Right lobe of liver (tissue), 6 donors: ENCODE measurements at regions not wholly inside any gene's neighbourhood (a gene's known extent, or its start where the extent isn't known, plus 50 kb on each side); places are given as distances from the start of the nearest gene placed in this dataset.

Source experiments
- ATAC-seq, 4 donors: fragments of 200-7000 bp; cut with Tn5 transposase; one replicate each; pipeline ENCODE4 v1.9.1; 2020; ENCODE audit warnings: mild to moderate bottlenecking in 4 of 4, moderate library complexity in 4 of 4
- DNase-seq, 3 donors: peaks; one replicate each; pipeline ENCODE4 v3.0.0-alpha.2; 2020
- H3K27ac ChIP-seq, 3 donors: fragments of 200-600 bp; one replicate each; pipeline ENCODE4 v1.8.0; 2022
- H3K27me3 ChIP-seq, 2 donors: fragments of 200-600 bp; one replicate each; pipeline ENCODE4 v1.8.0; 2022
- H3K36me3 ChIP-seq, 4 donors: fragments of 200-600 bp; sonication (generic) in 1 of 4; one replicate each; pipeline versions ENCODE4 v1.5.1 to v1.8.0; 2017 to 2022; ENCODE audit warnings: control low read depth in 1 of 4
- H3K4me1 ChIP-seq, 4 donors: fragments of 200-600 bp; sonication (generic) in 1 of 4; one replicate each; pipeline versions ENCODE4 v1.5.1 to v1.8.0; 2017 to 2022; ENCODE audit warnings: control low read depth in 1 of 4
- H3K4me3 ChIP-seq, 3 donors: fragments of 200-600 bp; one replicate each; pipeline ENCODE4 v1.8.0; 2022
- H3K9me3 ChIP-seq, 4 donors: fragments of 200-600 bp; sonication (generic) in 1 of 4; one replicate each; pipeline versions ENCODE4 v1.5.1 to v1.8.0; 2017 to 2022; ENCODE audit warnings: control low read depth in 1 of 4
- POLR2A ChIP-seq: fragments of 450-650 bp; IDR thresholded peaks from one replicate; pipeline ENCODE4 v1.6.1; 2017; ENCODE audit warnings: antibody characterized with exemption, mild to moderate bottlenecking
- WGBS: methylation state at CpG from one replicate; pipeline ENCODE4 v1.1.6; 2018; ENCODE audit warnings: low coverage, low lambda C conversion rate; ENCODE audit not compliant: insufficient coverage; ENCODE audit errors: missing lambda C conversion rate; 5-methylcytosine and 5-hydroxymethylcytosine counted together
- intact Hi-C, 2 donors: fragments of 100-400 bp; cut with DNase I; formaldehyde crosslinking; loops; one replicate each; pipeline versions ENCODE4 v1.11.2 to v1.14.1; 2022
- TF ChIP-seq, protein P1 (sequence below), 4 donors: fragments of 200-600 bp in 3 of 4; fragments of 450-650 bp in 1 of 4; IDR thresholded peaks; one replicate each; pipeline versions ENCODE4 v1.5.1 to v1.8.0; 2016 to 2022; ENCODE audit warnings: antibody characterized with exemption in 4 of 4, mild to moderate bottlenecking in 2 of 4
- donor health status: DM: no; HTN: yes; CAD: no.
- donor health status: DM: no; HTN: no; CAD: no.
- donor health status: DM: no; HTN: no; CAD: no.
- donor health status: DM: no; HTN: yes; CAD: no.
- donor health status: DM: no; HTN: yes; CAD: no.

DNA sequence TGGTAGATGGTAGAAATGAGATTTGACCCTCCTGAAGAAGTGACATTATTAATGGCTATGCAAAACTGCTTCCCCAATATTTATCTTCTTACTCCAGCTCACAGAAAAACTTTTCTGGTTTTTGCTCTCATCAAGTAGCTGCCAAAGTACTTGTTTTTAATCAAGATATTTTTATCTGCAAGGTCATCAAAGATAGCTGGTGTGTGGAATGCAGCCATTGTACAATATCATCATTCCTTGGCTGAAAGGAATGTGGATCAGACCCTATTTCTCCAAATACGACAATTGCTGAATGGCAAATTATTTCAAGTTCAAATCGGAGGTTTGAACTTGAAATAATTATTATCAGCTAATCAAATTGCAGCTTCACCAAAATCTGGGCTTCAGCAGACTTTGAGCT, 126.9 kb upstream of the SLC7A14 start:
- Histone ChIP-seq H3K27ac (no peak overlapping the region), H3K4me1 (no peaks in the 10 kb centered on the region), H3K36me3 (no peaks in the 10 kb centered on the region), H3K27me3 (no peaks in the 10 kb centered on the region), H3K4me3 (no peak overlapping the region), H3K9me3 (no peaks in the 10 kb centered on the region)
- 62% methylated on average over 2 of the region's 2 CpGs for WGBS
- intact Hi-C loops = no loop called here
- TF ChIP-seq POLR2A = no peak
- TF ChIP-seq, protein P1, sequence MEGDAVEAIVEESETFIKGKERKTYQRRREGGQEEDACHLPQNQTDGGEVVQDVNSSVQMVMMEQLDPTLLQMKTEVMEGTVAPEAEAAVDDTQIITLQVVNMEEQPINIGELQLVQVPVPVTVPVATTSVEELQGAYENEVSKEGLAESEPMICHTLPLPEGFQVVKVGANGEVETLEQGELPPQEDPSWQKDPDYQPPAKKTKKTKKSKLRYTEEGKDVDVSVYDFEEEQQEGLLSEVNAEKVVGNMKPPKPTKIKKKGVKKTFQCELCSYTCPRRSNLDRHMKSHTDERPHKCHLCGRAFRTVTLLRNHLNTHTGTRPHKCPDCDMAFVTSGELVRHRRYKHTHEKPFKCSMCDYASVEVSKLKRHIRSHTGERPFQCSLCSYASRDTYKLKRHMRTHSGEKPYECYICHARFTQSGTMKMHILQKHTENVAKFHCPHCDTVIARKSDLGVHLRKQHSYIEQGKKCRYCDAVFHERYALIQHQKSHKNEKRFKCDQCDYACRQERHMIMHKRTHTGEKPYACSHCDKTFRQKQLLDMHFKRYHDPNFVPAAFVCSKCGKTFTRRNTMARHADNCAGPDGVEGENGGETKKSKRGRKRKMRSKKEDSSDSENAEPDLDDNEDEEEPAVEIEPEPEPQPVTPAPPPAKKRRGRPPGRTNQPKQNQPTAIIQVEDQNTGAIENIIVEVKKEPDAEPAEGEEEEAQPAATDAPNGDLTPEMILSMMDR (IDR thresholded peaks at IDR 0.05) = no peak
- no peak for ATAC-seq
- no peak for DNase-seq

DNA sequence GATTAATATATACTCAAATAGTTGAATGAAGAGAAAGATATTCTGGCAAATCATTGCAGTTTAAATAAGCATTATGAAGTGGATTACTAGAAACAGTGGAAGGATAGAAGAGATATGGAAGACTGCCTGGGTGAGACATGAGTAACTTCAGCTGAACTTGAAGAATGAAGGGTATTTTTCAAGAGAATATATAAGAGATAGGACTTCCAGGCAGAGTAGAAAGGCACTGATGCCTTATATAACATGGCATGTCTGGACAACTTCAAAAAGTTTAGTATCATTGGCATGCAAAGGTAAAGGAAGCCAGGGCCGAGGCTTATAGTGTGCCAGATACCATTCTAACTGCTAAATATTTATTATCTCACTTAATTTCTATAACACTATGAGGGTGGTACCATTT, 126.5 kb upstream of the SLC7A14 start:
- no peak for TF ChIP-seq POLR2A
- TF ChIP-seq, protein P1 (IDR thresholded peaks at IDR 0.05) = no peak
- H3K9me3 ChIP-seq = no peaks in the 10 kb centered on the region
- no peak overlapping the region for H3K27ac ChIP-seq
- WGBS = 88% methylated on average over 1 of the region's 1 CpG
- no peaks in the 10 kb centered on the region for H3K4me1 ChIP-seq
- no peaks in the 10 kb centered on the region for H3K36me3 ChIP-seq
- ATAC-seq (no peak), DNase-seq (no peak)
- no peak overlapping the region for H3K4me3 ChIP-seq
- H3K27me3 ChIP-seq = no peaks in the 10 kb centered on the region
- intact Hi-C loops = no loop called here

DNA sequence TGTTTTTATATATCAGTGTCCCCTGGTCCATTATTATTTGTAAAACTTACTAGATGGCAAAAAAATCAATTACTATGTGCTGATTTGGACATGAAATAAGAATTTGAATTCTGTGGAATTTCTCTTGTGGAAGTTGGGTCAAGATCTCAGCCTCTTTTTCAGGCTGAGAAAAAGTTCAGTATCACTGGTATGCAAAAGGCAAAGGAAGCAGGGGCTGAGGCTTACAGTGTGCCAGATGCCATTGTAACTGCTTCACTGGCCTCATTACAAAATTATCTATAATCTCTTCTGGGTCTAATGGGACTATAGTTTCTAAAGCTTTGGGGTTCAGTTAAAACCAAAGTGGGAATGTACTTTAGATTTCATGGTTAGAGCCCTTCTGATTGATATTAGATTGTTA, 125.9 kb upstream of the SLC7A14 start:
- no peak for ATAC-seq
- TF ChIP-seq, protein P1 (IDR thresholded peaks at IDR 0.05) = no peak
- no peak for TF ChIP-seq POLR2A
- DNase-seq = no peak
- no peaks in the 10 kb centered on the region for H3K9me3 ChIP-seq
- no peak overlapping the region for H3K27ac ChIP-seq
- no peak overlapping the region for H3K4me3 ChIP-seq
- no peaks in the 10 kb centered on the region for H3K36me3 ChIP-seq
- no peaks in the 10 kb centered on the region for H3K27me3 ChIP-seq
- H3K4me1 ChIP-seq = no peaks in the 10 kb centered on the region
- intact Hi-C loops = no loop called here

DNA sequence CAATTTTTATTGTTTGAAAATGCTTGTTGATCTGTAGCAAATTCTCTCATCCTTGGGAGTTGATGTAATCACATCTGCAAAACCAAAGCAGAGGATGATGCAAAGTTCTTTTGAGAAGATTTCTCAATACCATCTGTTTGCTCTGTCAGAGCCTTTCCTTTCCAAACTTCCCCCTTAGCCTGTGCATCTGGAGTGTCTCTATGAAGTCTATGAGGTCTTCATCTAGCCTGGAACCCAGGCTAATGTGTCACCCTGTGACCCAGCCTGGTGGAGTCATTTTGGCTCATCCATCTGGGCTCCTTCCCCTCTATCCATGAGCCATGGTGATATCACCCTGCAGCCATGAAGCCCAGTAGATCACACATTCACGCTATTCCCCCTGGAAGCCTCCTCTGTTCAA, 123.2 kb upstream of the SLC7A14 start:
- Histone ChIP-seq H3K9me3 (no peaks in the 10 kb centered on the region), H3K36me3 (no peaks in the 10 kb centered on the region), H3K27ac (no peak overlapping the region), H3K4me1 (no peaks in the 10 kb centered on the region), H3K4me3 (no peak overlapping the region), H3K27me3 (no peaks in the 10 kb centered on the region)
- 100% methylated on average over 1 of the region's 1 CpG for WGBS
- DNase-seq = no peak
- intact Hi-C loops = no loop called here
- no peak for TF ChIP-seq POLR2A
- TF ChIP-seq, protein P1 (IDR thresholded peaks at IDR 0.05) = no peak
- no peak for ATAC-seq

DNA sequence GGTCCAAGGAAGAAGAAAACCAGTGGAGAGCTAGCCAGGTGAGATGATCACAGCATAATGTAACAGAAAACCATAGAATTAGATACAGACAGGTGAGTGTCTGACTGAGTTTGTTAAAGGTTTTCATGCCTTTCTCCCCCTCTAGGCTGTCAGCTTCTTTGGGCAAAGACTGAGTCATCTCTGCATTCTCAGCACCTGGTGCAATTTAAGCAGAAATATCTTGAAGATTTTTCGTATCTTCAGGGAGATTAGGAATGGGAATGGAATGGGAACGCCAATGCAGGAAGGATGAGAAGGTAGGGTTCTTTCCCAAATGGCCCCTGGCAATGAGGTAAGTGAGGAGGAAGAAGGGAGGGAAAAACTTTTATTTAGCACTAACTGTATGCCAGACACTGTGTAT, 122.0 kb upstream of the SLC7A14 start:
- DNase-seq (no peak), ATAC-seq (no peak)
- TF ChIP-seq POLR2A = no peak
- TF ChIP-seq, protein P1 (IDR thresholded peaks at IDR 0.05) = no peak
- Histone ChIP-seq H3K4me3 (no peak overlapping the region), H3K27me3 (no peaks in the 10 kb centered on the region), H3K4me1 (no peaks in the 10 kb centered on the region), H3K27ac (no peak overlapping the region), H3K9me3 (no peaks in the 10 kb centered on the region), H3K36me3 (no peaks in the 10 kb centered on the region)
- WGBS = 80% methylated on average over 2 of the region's 2 CpGs
- intact Hi-C loops = no loop called here
